ENCODE measurements at regions not wholly inside any gene's neighbourhood (a gene's known extent, or its start where the extent isn't known, plus 50 kb on each side); places are given as distances from the start of the nearest gene placed in this dataset.

DNA sequence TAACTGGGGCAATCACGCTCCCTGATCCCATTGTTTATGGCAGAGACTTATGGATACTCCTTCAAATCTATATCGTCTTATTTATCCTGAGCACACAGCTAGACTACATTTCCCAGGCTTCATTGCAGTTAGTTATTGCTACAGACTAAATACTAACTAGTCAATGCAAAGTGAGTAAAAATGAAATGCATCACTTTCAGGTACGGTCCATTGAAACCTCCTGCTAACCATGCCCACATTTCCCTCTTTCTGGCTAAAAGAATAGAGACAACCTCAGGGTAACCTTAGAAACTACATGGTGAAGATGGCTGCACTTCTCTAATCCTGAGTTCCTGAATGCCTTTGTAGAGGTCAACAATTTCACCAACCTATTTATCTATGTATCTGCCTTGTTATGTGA, 437.4 kb downstream of the EPHA4 start:
- DNase-seq (ENCODE audit: low spot score in 2 of 2), result no peak
- Mint-ChIP-seq H3K9me3 (peaks cover under 1% of the 10 kb centered on the region), H3K27me3 (no peaks in the 10 kb centered on the region), H3K4me1 (peaks cover 4% of the 10 kb centered on the region), H3K36me3 (peaks cover under 1% of the 10 kb centered on the region), H3K27ac (no peak overlapping the region), H3K4me3 (no peak overlapping the region)
- ATAC-seq (ENCODE audit: low read depth), result no peak

DNA sequence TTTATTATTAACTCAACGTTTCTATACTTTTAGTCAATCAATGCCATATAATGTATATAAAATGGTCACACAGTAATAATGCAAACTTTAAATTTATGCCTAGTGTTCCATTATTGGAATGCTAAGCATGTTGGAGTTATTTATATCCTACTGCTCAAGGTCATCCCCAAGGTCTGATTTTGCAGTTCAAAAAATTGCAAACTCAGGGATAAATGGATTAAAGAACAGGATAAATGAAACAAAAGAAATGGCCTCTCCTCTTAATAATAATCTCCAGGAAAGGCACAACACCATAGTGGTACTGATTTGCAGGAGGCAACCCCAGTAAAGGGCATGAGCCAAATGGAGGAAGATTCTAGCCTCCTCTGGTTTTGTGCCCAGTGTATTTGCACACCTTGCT, 436.4 kb downstream of the EPHA4 start:
- H3K4me1 Mint-ChIP-seq, result peaks cover 4% of the 10 kb centered on the region
- H3K36me3 Mint-ChIP-seq, result no peaks in the 10 kb centered on the region
- no peaks in the 10 kb centered on the region for H3K27me3 Mint-ChIP-seq
- no peak for DNase-seq (ENCODE audit: low spot score in 2 of 2)
- no peaks in the 10 kb centered on the region for H3K9me3 Mint-ChIP-seq
- no peak for ATAC-seq (ENCODE audit: low read depth)
- H3K27ac Mint-ChIP-seq, result no peak overlapping the region
- H3K4me3 Mint-ChIP-seq, result no peak overlapping the region

DNA sequence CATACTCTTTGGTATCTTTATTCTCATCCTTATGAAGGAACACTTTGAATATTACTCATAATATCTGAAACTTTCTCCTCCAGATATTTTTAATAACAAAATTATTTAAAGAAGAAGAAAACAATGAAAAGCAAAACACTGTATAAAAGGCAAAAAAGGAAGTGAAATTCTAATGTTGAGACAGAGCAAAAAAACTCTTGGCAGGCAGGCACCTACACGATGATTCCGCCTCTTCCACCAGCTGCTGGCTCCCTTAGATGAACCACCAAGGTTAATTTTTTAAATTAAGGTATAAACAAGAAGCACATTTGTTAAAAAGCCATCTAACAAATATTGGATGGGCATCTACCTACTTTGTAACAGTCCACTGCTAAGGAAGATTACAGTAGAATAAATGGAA, 434.7 kb downstream of the EPHA4 start:
- no peak overlapping the region for H3K4me3 Mint-ChIP-seq
- H3K4me1 Mint-ChIP-seq, result peaks cover 4% of the 10 kb centered on the region
- H3K27me3 Mint-ChIP-seq, result no peaks in the 10 kb centered on the region
- H3K9me3 Mint-ChIP-seq, result no peaks in the 10 kb centered on the region
- H3K27ac Mint-ChIP-seq, result no peak overlapping the region
- DNase-seq (ENCODE audit: low spot score in 2 of 2), result no peak
- H3K36me3 Mint-ChIP-seq, result no peaks in the 10 kb centered on the region
- ATAC-seq (ENCODE audit: low read depth), result no peak

DNA sequence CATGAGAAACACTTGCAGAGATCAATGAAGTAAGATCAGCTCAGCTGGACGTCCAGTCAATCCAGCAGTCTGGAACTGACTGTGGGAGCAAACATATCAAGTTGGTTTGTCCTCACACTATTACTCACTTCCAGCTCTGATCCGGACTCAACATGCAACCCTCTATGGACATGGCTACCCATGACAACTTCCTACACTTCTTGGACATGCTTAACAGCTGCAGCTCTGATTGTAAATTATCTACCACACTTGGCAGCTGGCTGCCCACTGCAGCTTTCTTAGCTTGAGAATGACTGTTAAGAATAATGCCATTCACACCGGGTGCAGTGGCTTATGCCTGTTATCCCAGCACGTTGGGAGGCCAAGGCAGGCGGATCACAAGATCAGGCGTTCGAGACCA, 429.8 kb downstream of the EPHA4 start:
- DNase-seq (ENCODE audit: low spot score in 2 of 2), result no peak
- ATAC-seq (ENCODE audit: low read depth), result no peak
- Mint-ChIP-seq H3K36me3 (no peaks in the 10 kb centered on the region), H3K27me3 (no peaks in the 10 kb centered on the region), H3K4me3 (no peak overlapping the region), H3K4me1 (peaks cover 2% of the 10 kb centered on the region), H3K27ac (no peak overlapping the region), H3K9me3 (peaks cover 1% of the 10 kb centered on the region)

DNA sequence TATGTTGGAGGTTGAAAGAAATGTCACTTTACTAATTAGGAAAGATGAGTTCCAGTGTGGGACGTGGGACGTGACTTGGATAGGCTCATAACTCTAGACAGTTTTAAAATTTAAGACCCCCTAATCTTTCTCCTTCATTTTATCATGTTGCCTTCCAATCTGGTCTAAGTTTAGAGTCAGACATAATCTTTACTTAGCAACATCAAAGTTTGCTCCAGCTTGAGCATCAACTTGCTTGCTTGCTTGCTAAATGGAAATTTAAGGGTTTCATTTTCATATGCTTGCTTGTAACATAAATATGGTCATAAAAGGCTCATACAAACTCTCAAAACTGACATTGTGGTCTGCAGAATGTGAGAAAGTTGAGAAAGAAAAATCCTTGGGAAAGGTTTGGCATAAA, 428.9 kb downstream of the EPHA4 start:
- Mint-ChIP-seq H3K27ac (no peak overlapping the region), H3K27me3 (no peaks in the 10 kb centered on the region), H3K36me3 (no peaks in the 10 kb centered on the region), H3K9me3 (peaks cover 1% of the 10 kb centered on the region), H3K4me1 (no peaks in the 10 kb centered on the region), H3K4me3 (no peak overlapping the region)
- ATAC-seq (ENCODE audit: low read depth), result no peak
- no peak for DNase-seq (ENCODE audit: low spot score in 2 of 2)

DNA sequence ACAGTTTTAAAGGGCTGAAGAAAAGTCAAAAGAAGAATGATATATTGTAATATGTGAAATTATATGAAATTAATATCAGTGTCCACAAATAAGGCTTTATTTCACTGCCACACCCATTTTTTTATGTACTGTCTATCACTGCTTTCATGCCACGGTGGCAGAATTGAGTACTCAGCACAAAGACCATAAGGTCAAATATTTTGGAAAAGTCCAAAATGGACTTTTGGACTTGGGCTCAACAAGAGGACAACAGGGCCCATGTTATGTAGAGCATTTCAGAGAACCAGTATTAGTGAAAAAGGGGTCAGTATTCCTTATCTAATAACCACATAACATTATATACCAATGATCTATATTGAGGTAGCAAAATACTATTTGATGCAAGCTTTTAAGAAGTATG, 427.2 kb downstream of the EPHA4 start:
- peaks cover 1% of the 10 kb centered on the region for H3K9me3 Mint-ChIP-seq
- H3K27me3 Mint-ChIP-seq, result no peaks in the 10 kb centered on the region
- DNase-seq (ENCODE audit: low spot score in 2 of 2) (no peak), ATAC-seq (ENCODE audit: low read depth) (no peak)
- no peak overlapping the region for H3K4me3 Mint-ChIP-seq
- no peaks in the 10 kb centered on the region for H3K36me3 Mint-ChIP-seq
- no peak overlapping the region for H3K27ac Mint-ChIP-seq
- no peaks in the 10 kb centered on the region for H3K4me1 Mint-ChIP-seq

DNA sequence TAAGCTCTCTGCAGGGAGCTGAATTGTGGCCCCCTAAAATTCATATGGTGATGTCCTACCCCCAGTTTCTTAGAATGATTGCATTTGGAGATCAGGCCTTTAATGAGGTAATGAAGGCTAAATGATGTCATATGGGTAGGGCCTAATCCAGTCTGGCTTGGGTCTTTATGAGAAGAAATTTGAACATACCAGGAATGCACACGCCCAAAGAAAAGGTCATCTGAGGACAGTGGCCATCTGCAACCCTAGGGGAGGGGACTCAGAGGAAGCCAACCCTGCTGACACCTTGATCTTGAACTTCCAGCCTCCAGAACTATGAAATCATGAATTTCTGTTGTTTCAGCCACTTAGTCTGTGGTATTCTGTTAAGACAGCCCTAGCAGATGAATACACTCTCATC, 426.7 kb downstream of the EPHA4 start:
- H3K4me3 Mint-ChIP-seq, result no peak overlapping the region
- H3K4me1 Mint-ChIP-seq, result no peaks in the 10 kb centered on the region
- ATAC-seq (ENCODE audit: low read depth), result no peak
- no peaks in the 10 kb centered on the region for H3K27me3 Mint-ChIP-seq
- DNase-seq (ENCODE audit: low spot score in 2 of 2), result no peak
- H3K27ac Mint-ChIP-seq, result no peak overlapping the region
- no peaks in the 10 kb centered on the region for H3K36me3 Mint-ChIP-seq
- peaks cover 1% of the 10 kb centered on the region for H3K9me3 Mint-ChIP-seq

DNA sequence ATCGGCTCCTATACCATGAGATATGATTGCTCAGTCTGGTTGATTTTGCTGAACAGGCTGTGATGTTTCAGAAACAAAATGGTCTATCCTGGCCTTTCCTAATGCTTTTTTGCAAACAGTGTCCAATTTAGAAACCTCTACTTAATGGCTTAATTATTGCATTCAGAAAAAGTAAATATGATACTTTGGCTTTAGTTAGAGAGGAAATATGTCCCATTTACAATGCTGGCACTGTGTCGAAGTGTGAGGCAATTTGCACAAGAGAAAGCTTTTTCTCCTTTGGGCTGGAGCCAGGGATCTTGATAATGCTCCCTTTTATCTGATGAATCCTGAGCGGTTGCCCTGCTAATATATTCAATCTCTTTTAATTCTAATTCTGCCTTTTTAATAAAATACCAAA, 418.9 kb downstream of the EPHA4 start:
- ATAC-seq (ENCODE audit: low read depth) (no peak), DNase-seq (ENCODE audit: low spot score in 2 of 2) (no peak)
- Mint-ChIP-seq H3K27me3 (peaks cover 2% of the 10 kb centered on the region), H3K36me3 (no peaks in the 10 kb centered on the region), H3K9me3 (no peaks in the 10 kb centered on the region), H3K27ac (no peak overlapping the region), H3K4me3 (no peak overlapping the region), H3K4me1 (no peaks in the 10 kb centered on the region)

DNA sequence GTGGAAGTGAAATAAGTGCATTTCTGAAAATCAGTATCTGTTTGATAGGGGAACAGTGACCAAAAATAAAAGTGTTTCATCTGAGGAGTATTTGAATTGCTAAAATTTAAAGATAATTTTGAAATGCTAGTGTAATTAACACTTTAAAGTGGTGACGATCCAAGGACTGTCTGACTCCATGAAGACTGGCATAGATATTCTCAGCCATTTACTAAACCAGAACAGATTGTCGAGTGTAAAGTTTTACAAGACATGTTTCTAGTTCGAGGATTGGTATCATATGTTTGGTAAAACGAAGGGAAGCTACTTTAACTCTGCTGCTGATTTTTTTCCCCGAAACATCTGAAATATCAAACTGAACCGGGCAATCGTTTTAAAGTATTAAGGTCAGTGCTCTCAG, 417.9 kb downstream of the EPHA4 start:
- no peaks in the 10 kb centered on the region for H3K36me3 Mint-ChIP-seq
- no peak overlapping the region for H3K27ac Mint-ChIP-seq
- H3K27me3 Mint-ChIP-seq, result peaks cover 2% of the 10 kb centered on the region
- H3K4me1 Mint-ChIP-seq, result no peaks in the 10 kb centered on the region
- ATAC-seq (ENCODE audit: low read depth), result no peak
- no peak for DNase-seq (ENCODE audit: low spot score in 2 of 2)
- H3K4me3 Mint-ChIP-seq, result no peak overlapping the region
- H3K9me3 Mint-ChIP-seq, result no peaks in the 10 kb centered on the region

DNA sequence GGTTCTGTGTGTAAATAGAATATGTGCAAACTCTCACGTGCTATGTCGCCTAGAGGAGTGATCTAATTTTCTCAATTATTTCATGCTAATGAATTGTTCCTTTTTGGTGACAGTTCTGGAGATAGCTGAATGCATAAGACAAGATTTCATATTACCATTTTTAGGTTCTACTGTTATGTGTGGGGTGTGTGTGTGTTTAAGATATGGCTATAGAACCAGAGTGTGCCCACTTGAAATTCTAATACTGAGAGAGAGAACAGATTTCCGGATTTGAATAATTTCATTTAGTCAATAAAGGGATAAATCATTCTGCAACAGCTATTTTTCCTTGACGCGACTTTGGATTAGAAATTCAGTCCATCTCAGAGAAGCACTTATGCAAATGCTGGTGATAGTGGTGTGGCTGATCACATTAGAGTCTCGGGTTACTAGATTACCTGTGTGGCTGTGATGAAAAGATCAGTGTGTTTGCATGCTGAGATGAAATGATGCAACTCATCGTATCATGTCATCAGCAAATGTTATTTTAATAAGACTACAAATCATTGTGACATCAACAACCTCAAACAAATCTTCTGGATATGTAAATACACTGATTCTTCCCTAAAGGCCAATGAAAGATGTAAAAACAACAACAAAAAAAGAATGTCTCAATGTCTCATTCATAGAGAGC, 415.9 kb downstream of the EPHA4 start:
- Mint-ChIP-seq H3K27ac (no peak overlapping the region), H3K4me1 (no peaks in the 10 kb centered on the region), H3K36me3 (no peaks in the 10 kb centered on the region), H3K9me3 (no peaks in the 10 kb centered on the region), H3K27me3 (no peaks in the 10 kb centered on the region), H3K4me3 (no peak overlapping the region)
- ATAC-seq (ENCODE audit: low read depth) (no peak), DNase-seq (ENCODE audit: low spot score in 2 of 2) (no peak)

DNA sequence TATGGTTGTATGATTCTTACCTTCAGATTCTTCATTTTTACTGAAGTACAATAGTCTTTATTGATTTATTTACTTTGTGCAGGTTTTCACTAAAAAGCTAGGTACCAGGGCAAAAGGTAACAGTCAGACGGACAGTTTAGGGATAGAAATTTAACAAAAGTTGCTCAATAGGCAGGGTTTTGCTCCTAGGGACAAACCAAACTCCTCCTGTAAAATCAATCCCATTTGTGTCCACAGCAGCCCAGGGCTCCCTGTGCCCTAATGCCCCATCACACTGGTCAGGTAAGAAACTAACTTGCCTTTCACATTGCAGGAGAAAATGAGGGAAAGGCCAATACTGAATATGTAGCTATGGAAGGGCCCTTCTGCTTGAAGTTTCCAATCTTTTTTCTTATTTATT, 410.9 kb downstream of the EPHA4 start:
- DNase-seq (ENCODE audit: low spot score in 2 of 2), result no peak
- Mint-ChIP-seq H3K4me3 (no peak overlapping the region), H3K36me3 (no peaks in the 10 kb centered on the region), H3K27me3 (peaks cover 3% of the 10 kb centered on the region), H3K9me3 (no peaks in the 10 kb centered on the region), H3K27ac (no peak overlapping the region), H3K4me1 (no peaks in the 10 kb centered on the region)
- no peak for ATAC-seq (ENCODE audit: low read depth)

DNA sequence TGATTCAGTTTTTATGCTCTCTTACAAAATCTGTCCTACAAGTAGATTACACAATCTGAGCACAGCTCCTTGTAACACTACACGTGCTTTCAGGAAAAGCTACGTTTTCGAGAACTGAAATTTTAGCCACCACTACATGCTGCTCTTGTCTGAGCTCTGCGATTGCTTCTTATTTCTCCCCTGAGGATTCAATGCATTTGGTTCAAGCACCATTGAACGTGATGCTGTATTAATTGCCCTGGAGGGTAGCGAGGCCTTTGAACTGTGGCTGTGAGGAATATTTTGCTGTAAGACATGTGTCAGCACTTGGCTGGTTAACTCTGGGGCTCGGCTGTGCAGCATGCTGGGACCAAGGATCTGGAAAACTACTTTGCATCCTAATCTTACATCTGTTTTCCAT, 405.8 kb downstream of the EPHA4 start:
- no peak for DNase-seq (ENCODE audit: low spot score in 2 of 2)
- Mint-ChIP-seq H3K36me3 (no peaks in the 10 kb centered on the region), H3K27me3 (peaks cover 3% of the 10 kb centered on the region), H3K4me1 (no peaks in the 10 kb centered on the region), H3K9me3 (peaks cover 1% of the 10 kb centered on the region), H3K27ac (no peak overlapping the region), H3K4me3 (no peak overlapping the region)
- no peak for ATAC-seq (ENCODE audit: low read depth)

DNA sequence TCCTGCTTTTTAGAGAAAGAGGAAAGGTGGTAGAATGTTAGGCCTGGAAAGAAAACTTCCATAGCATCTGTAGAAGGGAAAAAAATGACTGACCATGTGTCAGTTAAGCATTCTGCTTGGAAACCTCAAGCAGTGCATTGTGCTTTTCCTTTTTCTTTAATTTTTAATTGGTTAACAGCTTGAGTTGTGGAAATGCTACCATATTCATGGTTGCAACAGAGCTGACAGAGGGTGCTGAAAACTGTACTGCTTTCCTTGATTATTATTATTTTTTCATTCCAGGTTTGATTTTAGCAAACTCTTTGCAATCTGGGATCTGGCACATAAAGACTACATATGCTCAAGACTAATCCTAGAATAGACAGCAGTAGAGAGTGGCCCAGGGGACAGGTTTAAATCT, 404.5 kb downstream of the EPHA4 start:
- no peak for ATAC-seq (ENCODE audit: low read depth)
- Mint-ChIP-seq H3K27ac (no peak overlapping the region), H3K4me1 (no peaks in the 10 kb centered on the region), H3K36me3 (no peaks in the 10 kb centered on the region), H3K4me3 (no peak overlapping the region), H3K9me3 (peaks cover 1% of the 10 kb centered on the region), H3K27me3 (no peaks in the 10 kb centered on the region)
- DNase-seq (ENCODE audit: low spot score in 2 of 2), result no peak

DNA sequence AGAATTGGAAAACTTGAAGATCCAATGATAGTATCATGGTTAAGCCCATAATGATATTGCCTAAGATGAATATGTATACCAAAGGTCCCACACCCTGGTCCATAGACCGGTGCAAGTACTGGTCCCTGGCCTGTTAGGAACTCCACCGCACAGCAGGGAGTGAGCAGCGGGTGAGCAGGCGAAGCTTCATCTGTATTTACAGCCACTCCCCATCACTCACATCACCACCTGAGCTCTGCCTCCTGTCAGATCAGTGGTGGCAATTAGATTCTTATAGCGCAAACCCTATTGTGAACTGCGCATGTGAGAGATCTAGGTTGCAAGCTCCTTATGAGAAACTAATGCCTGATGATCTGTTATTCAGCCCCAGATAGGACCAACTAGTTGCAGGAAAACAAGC, 402.4 kb downstream of the EPHA4 start:
- no peaks in the 10 kb centered on the region for H3K4me1 Mint-ChIP-seq
- no peaks in the 10 kb centered on the region for H3K36me3 Mint-ChIP-seq
- no peak overlapping the region for H3K27ac Mint-ChIP-seq
- H3K27me3 Mint-ChIP-seq, result no peaks in the 10 kb centered on the region
- peaks cover 1% of the 10 kb centered on the region for H3K9me3 Mint-ChIP-seq
- H3K4me3 Mint-ChIP-seq, result no peak overlapping the region
- ATAC-seq (ENCODE audit: low read depth) (no peak), DNase-seq (ENCODE audit: low spot score in 2 of 2) (no peak)

DNA sequence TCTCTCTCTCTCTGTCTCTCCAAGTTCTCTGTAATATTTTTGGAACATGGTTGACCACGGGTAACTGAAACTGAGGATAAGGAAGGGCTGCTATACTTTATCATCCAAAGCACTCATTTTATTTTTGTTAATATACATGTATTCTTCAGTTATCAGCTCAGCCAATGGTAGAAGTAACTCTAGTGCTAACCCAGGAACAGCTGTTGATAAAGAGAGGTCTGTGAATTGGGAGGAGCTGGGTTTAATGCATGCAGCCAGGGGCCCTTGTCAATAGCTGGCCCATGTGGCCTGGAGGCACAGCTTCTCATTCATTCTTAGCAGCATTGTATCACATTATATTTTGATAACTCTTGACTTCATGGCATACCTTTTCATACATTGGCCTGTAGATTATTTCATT, 401.6 kb downstream of the EPHA4 start:
- Mint-ChIP-seq H3K27ac (no peak overlapping the region), H3K9me3 (peaks cover 1% of the 10 kb centered on the region), H3K4me1 (no peaks in the 10 kb centered on the region), H3K27me3 (no peaks in the 10 kb centered on the region), H3K36me3 (no peaks in the 10 kb centered on the region), H3K4me3 (no peak overlapping the region)
- DNase-seq (ENCODE audit: low spot score in 2 of 2) (no peak), ATAC-seq (ENCODE audit: low read depth) (no peak)

Measured in memory B cell (primary cell).